ENCODE measurements at regions not wholly inside any gene's neighbourhood (a gene's known extent, or its start where the extent isn't known, plus 50 kb on each side); places are given as distances from the start of the nearest gene placed in this dataset.
"Not testable (repeated sequence)": the region's sequence is repeated elsewhere in the genome, so short reads cannot be mapped to it uniquely, and the experiment has no call there.

DNA sequence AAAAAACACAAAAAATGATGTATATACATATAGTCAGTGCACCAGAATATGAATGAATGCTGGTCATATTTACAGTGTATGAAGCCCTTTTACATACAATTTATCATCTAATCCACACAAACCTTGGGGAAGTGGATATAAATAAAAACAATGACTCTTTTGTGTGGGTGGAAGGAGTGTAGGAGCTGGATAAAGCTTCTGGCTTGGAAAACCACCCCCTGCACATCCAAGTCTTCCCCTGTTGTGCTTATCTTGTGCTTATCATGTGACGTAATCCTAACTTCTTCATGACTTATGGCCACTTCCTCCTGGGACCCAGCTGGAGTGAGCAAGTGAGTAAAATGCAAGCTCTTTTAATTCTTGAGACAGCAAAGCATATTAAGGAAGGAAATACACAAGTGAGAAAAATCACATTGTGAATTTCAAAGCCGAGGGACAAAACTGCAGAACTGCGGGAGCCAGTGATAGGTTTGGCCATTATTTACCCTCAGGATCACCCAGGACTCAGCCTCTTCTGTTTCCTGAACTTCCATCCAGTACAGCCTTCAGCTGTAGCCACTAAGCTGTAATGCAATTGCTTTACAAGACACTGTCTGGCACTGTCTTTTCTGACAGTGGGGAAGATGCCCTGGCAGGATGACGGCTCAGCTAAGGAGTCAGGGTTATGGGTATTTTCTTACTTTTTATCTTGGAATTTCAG, 104.0 kb upstream of the PPM1J start:
- DNase-seq = no peak

DNA sequence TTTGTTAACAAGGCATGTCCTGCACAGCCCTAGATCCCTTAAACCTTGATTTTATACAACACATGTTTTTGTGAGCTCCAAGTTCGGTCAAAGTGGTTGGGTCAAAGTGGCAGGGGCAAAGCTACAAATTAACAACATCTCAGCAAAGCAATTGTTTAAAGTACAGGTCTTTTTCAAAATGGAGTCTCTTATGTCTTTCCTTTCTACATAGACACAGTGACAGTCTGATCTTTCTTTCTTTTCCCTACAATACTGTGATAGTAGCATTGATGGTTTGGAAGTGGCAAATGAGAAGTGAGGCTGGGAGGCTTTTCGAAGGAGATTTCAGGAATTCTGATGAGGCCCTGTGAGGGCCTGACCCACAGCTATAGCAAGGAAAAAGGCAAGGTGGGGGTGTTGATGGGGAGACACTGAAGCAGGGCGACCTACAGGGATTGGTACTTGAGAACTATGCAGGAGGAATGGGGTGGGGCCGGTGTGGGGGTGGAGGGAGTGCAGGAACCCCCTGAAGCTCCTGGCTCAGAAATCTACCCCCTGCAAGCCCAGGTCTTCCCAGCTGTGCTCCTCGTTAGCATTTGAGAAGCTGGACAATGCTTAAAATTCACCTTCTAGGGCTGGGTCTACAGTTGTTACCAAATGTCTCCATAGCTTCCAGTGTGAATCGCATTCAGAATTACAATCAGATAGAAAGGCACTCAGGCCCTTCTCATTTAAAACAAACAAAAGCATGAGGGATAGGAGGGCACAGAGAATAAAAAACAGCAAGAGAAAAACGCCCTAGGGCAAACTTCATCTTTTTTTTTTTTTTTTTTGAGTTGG, 102.6 kb upstream of the PPM1J start:
- DNase-seq = no peak

DNA sequence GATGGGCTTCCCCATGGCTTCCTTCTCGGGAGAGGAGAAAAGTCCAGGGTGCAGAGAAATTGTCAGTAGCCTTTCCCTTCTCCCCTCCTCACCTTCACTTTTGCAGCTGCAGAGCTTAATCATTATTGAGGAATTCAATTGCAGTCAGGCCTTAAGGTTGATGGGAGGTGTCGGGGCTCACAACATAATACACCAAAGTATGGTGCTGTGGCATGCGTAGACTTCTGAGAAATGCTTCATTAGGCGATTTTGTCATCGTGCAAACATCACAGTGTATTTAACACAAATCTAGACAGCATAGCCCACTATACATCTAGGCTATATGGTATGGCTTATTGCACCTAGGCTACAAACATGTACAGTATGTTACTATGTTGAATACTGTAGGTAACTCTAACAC, 100.2 kb upstream of the PPM1J start:
- DNase-seq = no peak

GRCh38 chr1:112814645-112815044, 99.5 kb upstream of the PPM1J start:
- not testable (repeated sequence) for DNase-seq

DNA sequence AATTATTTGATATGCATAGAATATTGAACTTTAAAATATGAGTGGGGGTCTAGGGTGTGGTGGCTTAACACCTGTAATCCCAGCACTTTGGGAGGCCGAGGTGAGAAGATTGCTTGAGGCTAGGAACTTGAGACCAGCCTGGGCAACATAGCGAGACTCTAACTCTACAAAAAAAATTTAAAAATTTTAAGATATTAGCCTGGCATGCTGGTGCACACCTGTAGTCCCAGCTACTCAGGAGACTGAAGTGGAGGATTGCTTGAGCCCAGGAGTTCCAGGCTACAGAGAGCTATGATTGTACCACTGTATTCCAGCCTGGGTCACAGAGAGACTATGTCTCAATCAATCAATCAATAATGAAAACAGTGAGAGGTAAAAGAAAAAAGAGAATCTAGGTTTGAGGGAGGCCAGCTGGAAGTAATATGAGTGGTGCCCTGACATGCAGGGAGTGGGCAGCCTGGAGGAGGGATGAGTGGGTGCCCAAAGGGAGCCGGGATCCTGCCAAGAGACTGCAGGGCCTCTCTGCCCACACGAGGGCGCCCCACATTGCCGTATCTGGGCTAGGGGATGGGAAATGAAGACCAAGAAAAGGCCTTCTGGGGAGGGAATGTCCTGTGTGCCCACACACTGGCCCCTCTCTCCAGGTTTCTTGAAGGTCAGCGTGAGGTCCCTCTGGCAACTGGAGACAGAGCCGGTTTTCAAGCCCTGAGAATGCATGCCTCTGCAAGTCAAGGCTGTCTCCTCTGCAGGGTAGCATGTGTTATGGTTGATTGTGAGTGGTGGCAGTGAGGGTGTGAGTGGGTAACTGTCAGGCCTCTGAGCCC, 93.9 kb upstream of the PPM1J start:
- peak in 1 of 2 experiments; percentile 62 for DNase-seq

DNA sequence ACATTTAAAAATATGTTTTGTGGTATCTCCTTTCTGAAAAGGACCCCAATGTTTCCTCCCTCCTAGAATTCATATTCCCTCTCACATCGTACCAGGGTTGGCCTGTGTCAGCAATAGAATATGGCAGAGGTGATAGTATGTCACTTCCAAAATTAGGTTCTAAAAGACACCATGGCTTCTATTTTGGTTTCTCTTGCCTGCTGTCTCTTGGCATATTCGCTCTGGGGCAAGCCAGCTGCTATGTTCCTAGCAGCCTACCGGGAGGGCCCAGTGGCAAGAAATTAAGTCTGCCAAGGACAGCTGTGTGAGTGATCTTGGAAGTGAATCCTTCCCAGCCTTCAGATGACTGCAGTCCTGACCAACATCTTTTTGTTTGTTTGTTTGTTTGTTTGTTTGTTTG, 92.9 kb upstream of the PPM1J start:
- no peak for DNase-seq

- no peak for DNase-seq
Measured at GRCh38 chr1:112807117-112807516, 92.0 kb upstream of the PPM1J start.

GRCh38 chr1:112806090-112806642, 91.0 kb upstream of the PPM1J start:
- DNase-seq = no peak

GRCh38 chr1:112805155-112805853, 90.2 kb upstream of the PPM1J start:
- no peak for DNase-seq

DNA sequence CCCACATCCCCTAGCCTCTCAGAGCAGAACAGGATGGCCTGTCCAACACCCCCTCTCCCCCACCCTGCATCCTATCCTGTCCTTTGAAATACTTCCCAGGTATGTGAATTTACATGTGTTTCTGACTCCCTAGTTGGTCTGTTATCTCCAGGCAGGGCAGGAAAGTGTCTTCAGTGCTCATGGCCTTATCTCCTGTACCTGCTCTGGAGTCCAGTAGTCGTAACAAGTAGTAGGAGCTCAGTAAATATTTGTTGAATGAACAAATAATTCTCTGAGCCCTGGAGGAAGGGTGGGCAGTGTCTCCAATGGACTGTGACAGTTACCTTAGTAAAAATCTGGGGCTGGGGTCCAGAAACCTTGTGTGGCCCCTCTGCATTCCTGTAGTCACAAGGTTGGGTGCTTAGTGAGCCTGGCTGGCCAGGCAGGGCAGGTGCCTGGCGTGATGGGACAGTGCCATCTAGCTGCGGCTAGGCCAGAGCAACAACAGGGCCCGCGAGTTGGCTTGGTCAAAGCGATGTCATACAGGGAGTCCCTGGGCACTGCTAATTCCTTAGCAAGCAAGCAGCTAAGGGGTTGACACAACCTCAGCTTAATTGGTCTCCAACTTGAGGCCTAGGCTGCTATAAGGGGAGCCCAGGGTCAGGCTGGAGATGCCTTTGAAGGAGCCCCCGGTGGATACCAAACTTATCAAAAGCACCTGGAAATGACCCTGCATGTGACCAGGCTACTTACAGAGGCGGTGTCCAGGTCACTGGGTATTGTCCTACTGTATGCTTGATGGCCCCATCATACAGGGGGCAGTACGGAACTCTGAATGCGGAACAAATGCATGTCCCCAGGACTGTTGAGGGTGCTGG, 89.0 kb upstream of the PPM1J start:
- peak in 1 of 2 experiments; percentile 45 for DNase-seq

DNA sequence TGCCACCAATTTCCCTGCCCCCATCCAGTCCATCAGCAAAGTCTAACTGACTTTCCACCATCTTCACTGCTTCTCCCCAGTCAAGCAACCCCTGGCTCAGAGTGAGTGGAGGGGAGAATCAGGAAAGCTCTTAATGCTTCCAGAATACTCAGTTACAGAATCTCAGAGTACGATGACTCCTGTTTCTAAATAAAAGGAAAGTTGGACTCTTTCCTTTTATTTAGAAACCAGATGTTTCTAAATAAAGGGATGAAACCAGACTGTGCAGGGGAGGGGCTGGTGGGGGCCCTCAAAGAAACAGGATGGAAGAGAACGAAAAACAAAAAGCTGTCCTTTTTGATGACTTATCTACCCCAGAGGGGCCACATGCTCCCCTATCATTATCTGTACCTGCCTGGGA, 85.2 kb upstream of the PPM1J start:
- DNase-seq = no peak

- no peak for DNase-seq
Measured at GRCh38 chr1:112798292-112798691, 83.2 kb upstream of the PPM1J start.

DNA sequence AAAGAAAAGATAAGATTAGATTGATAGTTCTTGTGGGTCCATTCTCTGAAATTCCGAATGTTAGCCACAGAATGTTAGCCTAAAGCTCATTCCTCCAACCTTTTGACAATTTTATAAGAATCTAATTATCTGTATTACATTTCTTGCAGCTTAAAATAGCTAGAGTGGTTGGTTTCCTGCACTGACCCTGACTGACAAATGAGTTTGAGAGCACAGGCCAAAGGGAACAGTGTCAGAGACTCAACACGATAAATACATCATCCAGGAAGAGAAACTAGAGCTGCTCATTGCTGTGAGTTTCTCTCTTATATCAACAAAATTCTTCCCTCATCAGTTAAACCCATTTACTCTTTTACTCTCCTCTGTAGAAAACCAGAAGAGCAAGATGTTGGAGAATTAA, 82.1 kb upstream of the PPM1J start:
- DNase-seq = no peak

DNA sequence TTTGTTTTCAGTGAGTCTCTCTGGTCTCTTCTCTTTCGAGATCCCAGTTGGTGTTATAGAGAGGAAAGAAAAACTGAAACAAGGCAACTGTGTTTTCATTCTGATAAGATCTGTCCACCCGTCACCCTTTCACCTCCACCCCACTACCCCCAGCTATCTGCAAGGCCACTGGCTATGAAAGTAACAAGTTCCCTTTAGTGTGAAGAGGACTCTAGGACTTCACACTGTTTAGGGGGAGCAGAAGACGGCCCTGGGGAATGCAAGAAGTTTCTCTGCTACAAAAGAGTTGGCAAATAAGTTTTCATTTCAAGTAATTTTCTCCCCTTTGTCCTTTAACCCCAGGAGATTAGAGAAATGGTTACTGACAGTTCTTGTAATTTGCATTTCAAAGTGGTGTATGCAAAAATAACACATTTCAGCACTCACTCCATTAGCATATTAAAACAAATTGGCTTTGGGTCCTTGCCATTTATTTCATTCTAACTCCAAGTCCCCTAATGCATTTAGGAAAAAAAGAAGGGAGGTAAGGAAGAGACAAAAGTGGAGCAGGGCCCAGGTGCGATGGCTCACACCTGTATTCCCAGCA, 79.6 kb upstream of the PPM1J start:
- DNase-seq = no peak

DNA sequence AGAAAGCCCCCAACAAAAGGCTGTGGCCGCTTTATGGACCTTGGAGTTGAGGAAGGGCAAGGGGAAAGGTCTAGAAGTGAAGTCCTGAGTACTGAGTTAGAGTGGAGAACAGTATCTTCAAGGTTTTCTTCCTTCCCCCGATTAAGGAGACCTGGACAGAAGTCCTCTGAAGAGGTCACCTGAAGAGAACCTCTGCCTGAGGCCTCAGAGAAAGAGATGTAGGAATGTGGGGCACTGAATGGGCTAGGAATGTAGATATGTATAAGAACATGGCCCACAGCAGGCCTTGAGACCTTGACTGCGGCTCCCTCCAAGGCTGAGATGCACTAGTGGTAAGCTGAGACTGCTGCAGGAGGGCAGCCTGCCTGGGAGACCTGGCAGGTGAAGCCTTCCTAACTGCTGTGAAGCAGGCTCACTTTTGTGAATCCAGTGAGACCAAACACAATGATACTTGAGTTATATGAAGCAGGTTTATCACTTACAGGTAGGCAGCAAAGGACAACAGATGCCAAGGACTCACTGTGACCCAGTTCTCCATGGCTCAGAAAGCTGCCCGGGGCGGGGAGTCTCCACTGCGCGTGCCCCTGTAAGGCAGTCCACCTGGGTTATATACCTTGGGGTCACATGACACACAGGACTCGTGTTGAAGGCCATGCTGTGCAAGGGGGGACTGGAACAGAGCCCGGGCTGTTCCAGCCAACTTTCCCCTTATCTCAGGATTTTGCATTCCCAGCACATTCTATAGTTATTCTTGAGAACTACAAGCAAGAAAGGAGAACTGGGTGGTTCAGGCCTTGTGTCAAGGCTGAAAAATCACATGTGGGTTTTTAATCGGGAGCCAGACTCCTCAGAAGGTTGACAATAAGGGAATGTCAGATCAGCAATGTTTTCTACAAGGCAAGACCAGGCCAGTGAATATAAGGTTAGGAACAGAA, 78.8 kb upstream of the PPM1J start:
- DNase-seq = no peak

DNA sequence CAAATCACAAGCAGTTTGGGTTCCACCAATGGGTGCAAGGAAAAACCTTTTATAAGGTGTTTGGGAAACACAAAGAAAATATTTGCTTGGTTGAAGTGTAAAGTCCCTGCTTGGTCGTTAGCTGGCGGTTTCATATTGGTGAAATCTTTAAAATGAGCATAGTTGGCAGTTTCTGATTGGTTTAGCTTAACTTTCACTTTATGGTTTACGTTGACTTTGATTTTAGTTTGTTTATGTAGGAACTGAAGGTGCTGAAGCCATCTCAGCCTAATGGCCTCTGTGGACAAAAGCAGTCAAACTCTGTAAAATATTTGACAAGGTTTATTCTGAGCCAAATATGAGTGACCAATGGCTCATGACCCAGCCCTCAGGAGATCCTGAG, 76.6 kb upstream of the PPM1J start:
- no peak for DNase-seq

DNA sequence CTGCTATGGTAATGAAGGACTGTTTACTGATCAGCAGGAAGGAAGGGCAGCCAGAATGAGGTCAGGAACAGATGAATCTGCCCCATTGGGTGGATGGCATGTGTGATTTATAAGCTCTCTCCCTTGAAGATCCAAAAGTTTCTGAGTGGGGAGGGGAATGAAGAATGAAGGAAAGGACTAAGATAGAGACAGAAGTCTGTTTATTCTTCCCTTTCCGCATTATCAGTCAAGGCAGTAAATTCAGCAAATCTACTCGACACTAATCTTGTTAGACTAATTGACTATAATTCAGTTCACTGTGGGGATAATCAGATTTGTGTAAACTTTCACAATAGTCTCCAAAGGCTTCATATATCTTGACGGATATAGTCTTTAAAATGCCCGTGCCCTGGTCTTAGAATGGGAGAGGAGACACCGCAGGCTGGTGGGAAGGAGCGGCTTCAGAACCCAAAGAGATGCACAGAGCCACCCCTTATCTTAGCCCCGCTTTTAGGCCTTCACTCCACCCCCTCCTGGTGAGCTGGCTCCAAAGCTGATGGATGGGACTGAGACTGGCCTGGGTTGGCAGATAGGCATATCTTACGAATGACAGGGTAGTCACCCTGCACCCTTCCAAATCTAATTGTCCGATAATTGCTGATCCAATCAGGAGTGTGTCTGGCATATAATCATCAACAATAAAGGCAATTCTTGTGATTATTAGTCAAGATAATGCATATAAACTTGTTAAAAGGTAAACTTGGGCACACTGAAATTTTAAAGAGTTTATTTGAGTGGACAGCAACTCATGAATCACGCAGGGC, 76.0 kb upstream of the PPM1J start:
- DNase-seq = no peak

DNA sequence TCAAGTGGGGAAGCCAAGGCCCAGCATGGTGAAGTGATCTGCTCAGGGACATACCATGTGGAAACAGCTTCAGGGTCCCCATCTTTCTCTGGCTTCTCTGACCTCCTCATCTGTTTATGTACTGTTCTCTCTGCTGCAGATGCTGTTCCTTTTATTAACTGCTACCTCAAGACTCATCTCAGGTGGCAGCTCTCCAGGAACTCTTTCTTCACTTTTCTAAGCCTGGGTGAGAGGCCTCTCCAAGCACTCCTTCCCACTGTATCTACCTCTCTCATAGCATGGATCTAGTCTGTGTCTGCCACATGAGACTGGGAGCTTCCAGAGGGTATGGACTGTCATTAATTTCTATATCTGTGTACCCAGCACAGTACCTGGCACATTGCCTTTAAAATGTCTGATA, 73.4 kb upstream of the PPM1J start:
- DNase-seq = no peak

DNA sequence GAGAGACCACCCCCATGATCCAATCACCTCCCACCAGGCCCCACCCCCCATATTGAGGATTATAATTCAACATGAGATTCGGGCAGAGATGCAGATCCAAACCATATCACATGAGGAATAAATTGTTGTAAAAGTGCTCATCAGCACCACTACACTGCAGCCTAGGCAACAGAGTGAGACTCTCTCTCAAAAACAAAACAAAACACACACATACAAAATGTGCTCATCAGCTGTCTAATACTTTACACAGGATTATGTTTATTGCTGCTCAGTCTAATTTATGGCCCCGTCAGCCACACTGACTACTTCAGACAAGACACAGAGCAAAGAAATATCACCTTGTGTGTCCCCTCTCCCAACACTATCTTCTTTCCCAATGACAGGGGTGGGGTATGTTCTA, 72.9 kb upstream of the PPM1J start:
- no peak for DNase-seq

Measured in SW 1271 (cell line).